Stomach (tissue), 8 donors: ENCODE measurements at regions not wholly inside any gene's neighbourhood (a gene's known extent, or its start where the extent isn't known, plus 50 kb on each side); places are given as distances from the start of the nearest gene placed in this dataset.
A peak's percentile ranks its signal among the peaks of the same experiment; 100 is the strongest.
"Not testable (repeated sequence)": the region's sequence is repeated elsewhere in the genome, so short reads cannot be mapped to it uniquely, and the experiment has no call there.

Source experiments
- DNase-seq, 2 donors: peaks; one replicate each; pipeline versions ENCODE4 v3.0.0 to v3.0.0-alpha.2; 2013 to 2019
- H3K27ac ChIP-seq, 5 donors: fragments of 200-600 bp in 4 of 5; sonication (generic) in 4 of 5; one replicate each; pipeline ENCODE4 v1.5.1; 2013 to 2019; ENCODE audit warnings: mild to moderate bottlenecking in 1 of 5, moderate library complexity in 1 of 5
- H3K27me3 ChIP-seq, 3 donors: fragments of 200-600 bp; sonication (generic); one replicate each; pipeline ENCODE4 v1.5.1; 2017 to 2019; ENCODE audit warnings: mixed run types in 1 of 3
- H3K36me3 ChIP-seq, 4 donors: fragments of 200-600 bp; sonication (generic); 1 replicate in 3 of 4; 2 replicates in 1 of 4; pipeline ENCODE4 v1.5.1; 2016 to 2019
- H3K4me1 ChIP-seq, 4 donors: fragments of 200-600 bp; sonication (generic); one replicate each; pipeline ENCODE4 v1.5.1; 2016 to 2019
- H3K4me3 ChIP-seq, 4 donors: fragments of 200-600 bp; sonication (generic) in 3 of 4; one replicate each; pipeline ENCODE4 v1.5.1; 2016 to 2019; ENCODE audit warnings: mild to moderate bottlenecking in 1 of 4
- H3K9me3 ChIP-seq, 4 donors: fragments of 200-600 bp; sonication (generic); one replicate each; pipeline ENCODE4 v1.5.1; 2016 to 2019
- CTCF ChIP-seq, 7 experiments: fragments of 450-650 bp in 4 of 7; fragments of 200-600 bp in 3 of 7; sonication (generic) in 3 of 7; IDR thresholded peaks; one replicate each; pipeline ENCODE4 v1.5.1; 2016 to 2019; ENCODE audit warnings: antibody characterized with exemption in 7 of 7, control low read depth in 2 of 7, mild to moderate bottlenecking in 1 of 7
- EP300 ChIP-seq: sonication (generic); formaldehyde crosslinking; IDR thresholded peaks from one replicate; pipeline ENCODE4 v1.6.1; 2017; ENCODE audit warnings: antibody characterized with exemption
- POLR2A ChIP-seq, 4 donors: fragments of 450-650 bp; IDR thresholded peaks; one replicate each; pipeline ENCODE4 v1.6.1; 2016; ENCODE audit warnings: antibody characterized with exemption in 4 of 4, control low read depth in 2 of 4, mild to moderate bottlenecking in 1 of 4, moderate library complexity in 1 of 4
- POLR2AphosphoS5 ChIP-seq, 3 donors: sonication (generic); formaldehyde crosslinking; IDR thresholded peaks; one replicate each; pipeline ENCODE4 v1.6.1; 2016; ENCODE audit warnings: antibody characterized with exemption in 3 of 3
- WGBS, 5 donors: extraction: QIAGEN DNeasy Blood & Tissue Kit in 3 of 5; methylation state at CpG; one replicate each; pipeline versions ENCODE4 v1.1.5 to v1.1.7; 2013 to 2018; 5-methylcytosine and 5-hydroxymethylcytosine counted together
- intact Hi-C: fragments of 100-400 bp; cut with DNase I; formaldehyde crosslinking; loops from one replicate; pipeline ENCODE4 v1.15.1; 2023; ENCODE audit warnings: low total_unique reads
- donor health status: healthy with polysubstance abuse.
- donor health status: Bipolar disorder and iron deficiency.
- donor health status: healthy.

- Histone ChIP-seq H3K4me3 (no peak overlapping the region), H3K4me1 (no peaks in the 10 kb centered on the region), H3K36me3 (no peaks in the 10 kb centered on the region), H3K27ac (no peak overlapping the region), H3K27me3 (no peaks in the 10 kb centered on the region), H3K9me3 (peaks cover 0 to 47% (median 22%) of the 10 kb centered on the region in 4 donors)
- DNase-seq: no peak
- TF ChIP-seq POLR2AphosphoS5 (IDR thresholded peaks at IDR 0.05): no peak
- no peak for TF ChIP-seq CTCF (IDR thresholded peaks at IDR 0.05)
- TF ChIP-seq EP300: no peak
- TF ChIP-seq POLR2A (IDR thresholded peaks at IDR 0.05): no peak
- 81 to 86% (median 85%) methylated on average over 4 of the region's 4 CpGs for WGBS, 5 donors
- intact Hi-C loops: no loop called here
Observed at GRCh38 chr12:23380419-23381100, 568.9 kb downstream of the SOX5 start.

GRCh38 chr12:23388898-23389297 is 560.6 kb downstream of the SOX5 start:
- H3K4me3 ChIP-seq, H3K4me1 ChIP-seq, H3K36me3 ChIP-seq, H3K27me3 ChIP-seq, DNase-seq, intact Hi-C loops, H3K9me3 ChIP-seq, H3K27ac ChIP-seq: not testable (repeated sequence)
- 84 to 92% (median 89%) methylated on average over 9 of the region's 9 CpGs for WGBS, 5 donors

GRCh38 chr12:23389315-23389714 is 560.2 kb downstream of the SOX5 start:
- WGBS, 5 donors: 88 to 96% (median 94%) methylated on average over 4 of the region's 4 CpGs
- intact Hi-C loops, DNase-seq, H3K36me3 ChIP-seq, H3K9me3 ChIP-seq, H3K4me1 ChIP-seq, H3K4me3 ChIP-seq, H3K27ac ChIP-seq, H3K27me3 ChIP-seq: not testable (repeated sequence)

- no peaks in the 10 kb centered on the region for H3K36me3 ChIP-seq
- WGBS, 5 donors: 20 to 52% (median 23%) methylated on average over 2 of the region's 2 CpGs
- peaks cover 0 to 6% (median 0%) of the 10 kb centered on the region in 4 donors for H3K9me3 ChIP-seq
- DNase-seq: peak in 1 of 2 donors; percentile 15
- intact Hi-C loops: no loop called here
- H3K27me3 ChIP-seq: no peaks in the 10 kb centered on the region
- TF ChIP-seq EP300 (no peak), POLR2A (IDR thresholded peaks at IDR 0.05) (no peak), POLR2AphosphoS5 (IDR thresholded peaks at IDR 0.05) (no peak), CTCF (IDR thresholded peaks at IDR 0.05) (no peak)
- H3K27ac ChIP-seq: no peak overlapping the region
- H3K4me3 ChIP-seq: no peak overlapping the region
- peaks cover 0 to 7% (median 0%) of the 10 kb centered on the region in 4 donors for H3K4me1 ChIP-seq
Observed at GRCh38 chr12:23399402-23399933, 550.0 kb downstream of the SOX5 start.

GRCh38 chr12:23415180-23415579 is 534.3 kb downstream of the SOX5 start:
- intact Hi-C loops: no loop called here
- no peak for TF ChIP-seq EP300
- TF ChIP-seq POLR2AphosphoS5 (IDR thresholded peaks at IDR 0.05): no peak
- no peak for TF ChIP-seq POLR2A (IDR thresholded peaks at IDR 0.05)
- no peak for TF ChIP-seq CTCF (IDR thresholded peaks at IDR 0.05)
- 43 to 59% (median 45%) methylated on average over 3 of the region's 3 CpGs for WGBS, 5 donors
- Histone ChIP-seq H3K27ac (no peak overlapping the region), H3K36me3 (no peaks in the 10 kb centered on the region), H3K4me1 (no peaks in the 10 kb centered on the region), H3K27me3 (no peaks in the 10 kb centered on the region), H3K9me3 (peaks cover 0 to 3% (median 0%) of the 10 kb centered on the region in 4 donors), H3K4me3 (no peak overlapping the region)
- DNase-seq: no peak
